ENCODE measurements at regions not wholly inside any gene's neighbourhood (a gene's known extent, or its start where the extent isn't known, plus 50 kb on each side); places are given as distances from the start of the nearest gene placed in this dataset.

GRCh38 chr7:106339513-106340246, 54.9 kb upstream of the NAMPT start:
- no peak for DNase-seq

GRCh38 chr7:106337754-106338153, 53.0 kb upstream of the NAMPT start:
- DNase-seq = no peak

GRCh38 chr7:106335814-106336213, 51.0 kb upstream of the NAMPT start:
- DNase-seq = no peak
